GM13977 (cell line): ENCODE measurements at regions not wholly inside any gene's neighbourhood (a gene's known extent, or its start where the extent isn't known, plus 50 kb on each side); places are given as distances from the start of the nearest gene placed in this dataset.

ENCODE experiments used
- DNase-seq: peaks from one replicate; pipeline ENCODE4 v3.0.0; 2012; ENCODE audit warnings: low spot score
- in situ Hi-C: fragments of 300-500 bp; cut with MboI; formaldehyde crosslinking; loops from one replicate; pipeline ENCODE4 v1.12.0; 2022; ENCODE audit warnings: low sequenced_read_pairs, low pct_unique_long_range_greater_than_20kb, mixed read lengths, inconsistent platforms; ENCODE audit not compliant: unreplicated experiment
- TF ChIP-seq, protein P1 (sequence below): IDR thresholded peaks from 2 replicates; pipeline ENCODE4 v1.5.1; 2012; ENCODE audit warnings: mild to moderate bottlenecking, control low read depth; ENCODE audit not compliant: insufficient read depth; ENCODE audit errors: extremely low read depth, missing control alignments

- in situ Hi-C loops: loop anchor here (25.0 kb wide), 1 partner anchor 489 kb away; no protein-coding TSS in a partner anchor
- DNase-seq: no peak
- TF ChIP-seq, protein P1, sequence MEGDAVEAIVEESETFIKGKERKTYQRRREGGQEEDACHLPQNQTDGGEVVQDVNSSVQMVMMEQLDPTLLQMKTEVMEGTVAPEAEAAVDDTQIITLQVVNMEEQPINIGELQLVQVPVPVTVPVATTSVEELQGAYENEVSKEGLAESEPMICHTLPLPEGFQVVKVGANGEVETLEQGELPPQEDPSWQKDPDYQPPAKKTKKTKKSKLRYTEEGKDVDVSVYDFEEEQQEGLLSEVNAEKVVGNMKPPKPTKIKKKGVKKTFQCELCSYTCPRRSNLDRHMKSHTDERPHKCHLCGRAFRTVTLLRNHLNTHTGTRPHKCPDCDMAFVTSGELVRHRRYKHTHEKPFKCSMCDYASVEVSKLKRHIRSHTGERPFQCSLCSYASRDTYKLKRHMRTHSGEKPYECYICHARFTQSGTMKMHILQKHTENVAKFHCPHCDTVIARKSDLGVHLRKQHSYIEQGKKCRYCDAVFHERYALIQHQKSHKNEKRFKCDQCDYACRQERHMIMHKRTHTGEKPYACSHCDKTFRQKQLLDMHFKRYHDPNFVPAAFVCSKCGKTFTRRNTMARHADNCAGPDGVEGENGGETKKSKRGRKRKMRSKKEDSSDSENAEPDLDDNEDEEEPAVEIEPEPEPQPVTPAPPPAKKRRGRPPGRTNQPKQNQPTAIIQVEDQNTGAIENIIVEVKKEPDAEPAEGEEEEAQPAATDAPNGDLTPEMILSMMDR: no peak
These were observed 146.6 kb upstream of the NCK2 start for GRCh38 chr2:105597806-105598803.

- in situ Hi-C loops: loop anchor here (25.0 kb wide), 1 partner anchor 490 kb away; no protein-coding TSS in a partner anchor
- TF ChIP-seq, protein P1: no peak
- no peak for DNase-seq
These were observed 147.5 kb upstream of the NCK2 start for GRCh38 chr2:105597011-105597805.

GRCh38 chr2:105596411-105596921 is 148.2 kb upstream of the NCK2 start:
- in situ Hi-C loops: loop anchor here (25.0 kb wide), 1 partner anchor 491 kb away; no protein-coding TSS in a partner anchor
- TF ChIP-seq, protein P1: no peak
- no peak for DNase-seq

GRCh38 chr2:105595536-105595935 is 149.2 kb upstream of the NCK2 start:
- TF ChIP-seq, protein P1: no peak
- in situ Hi-C loops: loop anchor here (25.0 kb wide), 1 partner anchor 492 kb away; no protein-coding TSS in a partner anchor
- no peak for DNase-seq

GRCh38 chr2:105593221-105593967 is 151.3 kb upstream of the NCK2 start:
- TF ChIP-seq, protein P1: no peak
- no peak for DNase-seq
- in situ Hi-C loops: loop anchor here (25.0 kb wide), 1 partner anchor 494 kb away; no protein-coding TSS in a partner anchor
